ENCODE measurements at regions not wholly inside any gene's neighbourhood (a gene's known extent, or its start where the extent isn't known, plus 50 kb on each side); places are given as distances from the start of the nearest gene placed in this dataset.

DNA sequence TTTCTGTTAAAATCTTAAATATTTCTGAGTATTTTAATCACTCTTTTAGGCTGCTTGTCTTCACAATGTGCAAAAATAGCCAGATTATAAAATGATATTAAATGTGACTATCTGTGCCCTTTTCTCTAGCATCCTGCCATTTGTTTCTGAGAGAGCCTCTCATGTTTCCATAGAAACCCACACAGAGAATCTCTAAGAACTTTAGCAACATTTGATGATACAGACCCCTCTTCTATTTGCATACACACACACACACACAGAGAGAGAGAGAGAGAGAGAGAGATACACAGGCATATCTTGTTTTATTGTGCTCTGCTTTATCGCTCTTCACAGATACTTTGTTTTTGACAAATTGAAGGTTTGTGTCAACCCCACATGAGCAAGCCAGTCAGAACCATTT is 134.5 kb upstream of the DDX18 start:
- no peak for DNase-seq

DNA sequence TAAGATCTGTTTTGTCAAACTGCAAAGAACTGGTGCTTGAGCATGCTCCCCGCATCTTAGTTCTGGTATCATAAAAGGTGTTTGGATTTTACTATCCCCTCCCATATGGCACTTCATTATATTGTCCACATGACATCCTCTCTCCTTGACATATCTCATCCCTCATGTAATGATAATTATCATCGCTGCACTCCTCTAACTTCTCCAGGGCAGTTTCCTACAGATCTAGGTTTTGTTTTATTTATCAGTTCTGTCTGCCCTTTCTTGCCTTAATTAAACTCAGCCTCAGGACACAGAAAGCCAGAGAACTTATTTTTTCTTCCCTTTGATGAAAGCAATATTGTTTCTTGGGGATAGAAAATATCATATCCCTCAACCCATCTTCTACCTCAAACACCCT is 129.6 kb upstream of the DDX18 start:
- DNase-seq = no peak

DNA sequence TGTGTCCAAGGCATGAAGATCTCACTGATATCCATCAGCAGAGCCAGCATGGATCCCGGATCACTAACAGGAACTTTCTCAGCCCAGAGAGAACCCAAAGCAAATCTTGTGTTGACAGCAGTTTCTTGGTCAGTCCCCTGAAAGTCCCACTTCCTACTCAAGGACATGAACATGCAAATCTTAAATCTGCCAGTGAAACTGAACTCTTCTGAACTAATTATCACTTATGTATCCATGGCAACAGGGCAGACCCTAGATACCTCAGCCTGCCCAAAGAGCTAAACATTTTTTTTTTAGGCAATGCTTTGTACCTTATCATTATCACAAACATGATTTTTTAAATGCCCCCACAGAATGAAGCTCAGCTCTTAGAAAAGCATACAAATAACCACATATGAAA is 127.8 kb upstream of the DDX18 start:
- no peak for DNase-seq

- no peak for DNase-seq
Measured at GRCh38 chr2:117691595-117691994, 122.9 kb upstream of the DDX18 start.

GRCh38 chr2:117692001-117692763 is 122.3 kb upstream of the DDX18 start:
- DNase-seq = no peak

- no peak for DNase-seq
Measured at GRCh38 chr2:117693154-117693553, 121.3 kb upstream of the DDX18 start.

DNA sequence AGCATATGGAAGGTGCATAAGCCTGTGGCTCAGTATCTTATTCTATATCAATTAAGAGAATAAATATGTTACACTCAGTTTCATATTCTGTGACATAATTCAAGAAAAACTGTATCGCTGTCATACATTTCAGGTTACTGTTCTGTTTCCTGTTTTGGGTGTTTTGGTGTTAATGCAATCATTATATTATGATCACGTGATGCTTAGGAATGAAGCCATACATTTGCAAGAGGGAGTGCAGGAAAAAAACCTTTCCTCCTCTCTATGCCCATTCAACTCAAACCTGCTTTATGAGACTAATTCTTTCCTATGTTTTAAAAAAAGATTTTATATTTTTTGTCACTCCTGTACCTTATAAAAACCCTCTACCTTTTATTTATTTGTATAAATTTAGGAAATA is 120.8 kb upstream of the DDX18 start:
- DNase-seq = no peak

DNA sequence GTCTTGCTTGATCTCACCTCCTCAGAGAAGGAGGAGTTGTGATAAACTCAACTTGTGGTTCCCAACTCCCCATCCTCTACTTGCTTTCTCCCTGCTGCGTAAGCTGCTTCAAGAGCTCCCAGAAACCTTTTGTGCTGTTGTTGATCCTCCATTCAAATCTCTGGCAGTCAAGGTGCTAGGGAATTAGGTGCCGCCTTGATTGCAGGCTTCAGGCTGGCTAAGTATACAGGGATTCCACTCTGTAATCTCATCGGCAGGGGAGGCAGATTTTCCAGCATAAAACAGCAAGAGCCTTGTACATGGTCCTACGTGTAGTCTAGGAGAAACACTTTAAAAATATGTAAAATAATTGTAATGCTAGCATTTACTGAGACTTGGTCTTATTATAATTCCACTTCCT is 116.2 kb upstream of the DDX18 start:
- DNase-seq = no peak

- no peak for DNase-seq
Measured at GRCh38 chr2:117698819-117699218, 115.7 kb upstream of the DDX18 start.

GRCh38 chr2:117700471-117700870 is 114.0 kb upstream of the DDX18 start:
- no peak for DNase-seq

DNA sequence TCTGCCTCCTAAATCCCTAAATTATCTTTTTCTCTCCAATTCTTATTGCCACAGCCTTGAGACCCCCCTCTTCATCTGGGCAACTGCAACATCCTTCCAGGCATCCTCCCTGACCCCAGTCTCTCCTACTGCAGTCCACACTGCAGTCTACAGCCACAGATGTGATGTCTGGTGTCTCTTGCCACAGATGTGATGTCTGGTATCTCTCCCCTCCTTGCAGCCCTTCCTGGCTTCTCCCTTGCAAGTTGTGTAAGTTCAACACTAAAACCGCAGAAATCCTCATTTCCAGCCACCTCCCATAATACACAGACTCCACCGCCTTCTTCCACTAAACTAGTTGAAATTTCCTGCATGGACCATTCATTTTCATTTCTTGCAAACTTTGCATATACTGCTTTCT is 113.1 kb upstream of the DDX18 start:
- DNase-seq = no peak

GRCh38 chr2:117702098-117702497 is 112.4 kb upstream of the DDX18 start:
- DNase-seq = no peak

- DNase-seq = no peak
Measured at GRCh38 chr2:117703858-117704257, 110.6 kb upstream of the DDX18 start.

GRCh38 chr2:117704818-117705217 is 109.7 kb upstream of the DDX18 start:
- DNase-seq = no peak

GRCh38 chr2:117707874-117708273 is 106.6 kb upstream of the DDX18 start:
- DNase-seq = no peak

GRCh38 chr2:117712684-117713083 is 101.8 kb upstream of the DDX18 start:
- no peak for DNase-seq

- no peak for DNase-seq
Measured at GRCh38 chr2:117714110-117714509, 100.4 kb upstream of the DDX18 start.

- DNase-seq = no peak
Measured at GRCh38 chr2:117714745-117715417, 99.6 kb upstream of the DDX18 start.

- DNase-seq = no peak
Measured at GRCh38 chr2:117716505-117716904, 98.0 kb upstream of the DDX18 start.

DNA sequence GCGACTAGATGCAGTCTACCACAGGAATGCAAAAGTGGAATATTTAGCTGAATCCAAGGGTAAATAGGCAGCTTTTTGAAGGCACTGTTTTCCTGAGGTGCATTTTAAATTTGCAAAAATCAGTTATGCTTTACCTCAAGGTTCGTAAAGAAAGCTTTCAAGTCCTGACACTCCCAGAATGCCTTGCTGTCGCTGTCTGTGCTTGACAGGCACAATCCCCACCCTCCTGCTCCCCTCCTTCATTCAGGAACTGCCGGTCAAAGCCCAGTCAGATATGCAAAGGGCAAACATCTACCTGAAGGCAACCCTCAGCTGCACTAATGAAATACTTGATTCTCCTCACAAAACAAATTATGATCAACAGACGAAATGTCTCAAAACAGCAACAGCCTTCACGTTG is 97.4 kb upstream of the DDX18 start:
- DNase-seq = no peak

DNA sequence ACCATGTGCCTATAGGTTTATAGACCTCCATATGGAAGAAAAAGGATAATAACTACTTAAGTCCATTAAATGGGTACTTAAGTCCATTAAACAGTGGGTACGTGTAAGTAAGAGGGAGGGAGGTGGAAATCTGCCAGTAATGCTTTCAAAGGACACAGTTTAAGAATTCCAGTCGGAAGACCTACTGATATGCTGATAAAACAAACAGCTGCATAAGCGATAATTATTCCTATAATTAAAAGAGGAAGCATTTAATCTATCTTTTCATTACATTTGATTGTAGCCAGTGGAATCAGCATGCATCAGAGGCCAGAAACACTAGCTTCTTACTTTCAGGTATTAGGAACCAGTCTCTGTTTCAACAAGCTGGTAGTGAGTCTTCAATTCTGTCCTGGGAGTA is 96.4 kb upstream of the DDX18 start:
- DNase-seq = no peak

- DNase-seq = no peak
Measured at GRCh38 chr2:117720765-117721164, 93.7 kb upstream of the DDX18 start.

- DNase-seq = no peak
Measured at GRCh38 chr2:117723483-117723882, 91.0 kb upstream of the DDX18 start.

DNA sequence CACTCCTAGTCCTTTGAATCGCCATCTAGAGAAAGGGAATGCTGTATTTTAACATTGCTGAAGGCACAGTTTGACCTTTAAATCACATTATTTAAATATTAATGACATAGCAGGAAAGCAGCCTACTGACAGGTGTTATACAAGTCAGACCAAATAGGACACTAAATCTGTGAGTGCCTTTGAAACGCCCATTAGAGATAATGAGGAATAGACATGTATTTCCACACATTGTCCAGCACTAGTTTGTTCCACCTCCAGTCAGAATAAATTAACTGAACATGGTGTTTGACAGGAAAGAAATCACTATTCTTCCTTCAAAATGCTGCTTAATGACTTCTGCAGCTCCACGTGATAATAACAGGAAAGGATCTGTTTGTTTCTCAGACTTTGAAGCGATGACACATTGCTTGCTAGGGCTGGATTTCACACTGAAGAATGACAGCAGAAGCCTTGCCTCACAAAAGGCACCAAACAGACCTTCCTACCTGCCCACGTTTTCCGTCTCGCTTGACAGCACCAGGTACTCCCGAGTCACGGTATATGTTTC is 90.5 kb upstream of the DDX18 start:
- no peak for DNase-seq

DNA sequence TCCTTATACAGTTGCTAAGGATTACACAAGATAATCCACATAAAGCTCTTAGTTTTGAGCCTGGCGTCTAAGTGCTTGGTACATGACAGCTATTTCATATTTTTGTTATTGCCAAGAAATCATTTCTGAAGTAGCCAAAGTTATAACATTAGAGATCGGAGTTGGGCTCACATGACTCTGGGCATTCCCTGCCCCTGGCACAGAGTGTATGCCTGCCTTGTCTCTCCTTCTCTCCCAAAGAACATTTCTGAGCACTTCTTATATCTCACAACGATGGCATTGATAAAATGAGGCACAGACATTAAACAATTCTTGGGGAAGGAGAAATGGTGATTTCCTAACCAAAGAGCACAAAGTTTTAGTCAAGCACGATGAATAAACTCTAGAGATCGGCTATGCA is 87.7 kb upstream of the DDX18 start:
- no peak for DNase-seq
